Left ventricle myocardium inferior (tissue), 1 donor: ENCODE measurements at regions not wholly inside any gene's neighbourhood (a gene's known extent, or its start where the extent isn't known, plus 50 kb on each side); places are given as distances from the start of the nearest gene placed in this dataset.
"Not testable (repeated sequence)": the region's sequence is repeated elsewhere in the genome, so short reads cannot be mapped to it uniquely, and the experiment has no call there.

Experiments
- DNase-seq: peaks from one replicate; pipeline ENCODE4 v3.0.0-alpha.2; 2020
- H3K27ac ChIP-seq: fragments of 200-600 bp; replicated peaks from 2 replicates; pipeline ENCODE4 v1.8.0; 2021
- H3K27me3 ChIP-seq: fragments of 200-600 bp; 2 replicates; pipeline ENCODE4 v1.8.0; 2021; ENCODE audit warnings: low read depth
- H3K36me3 ChIP-seq: fragments of 200-600 bp; 2 replicates; pipeline ENCODE4 v1.8.0; 2021
- H3K4me1 ChIP-seq: fragments of 200-600 bp; 2 replicates; pipeline ENCODE4 v1.8.0; 2021
- H3K4me3 ChIP-seq: fragments of 200-600 bp; 2 replicates; pipeline ENCODE4 v1.8.0; 2021; ENCODE audit warnings: mild to moderate bottlenecking, moderate library complexity
- H3K9me3 ChIP-seq: fragments of 200-600 bp; replicated peaks from 2 replicates; pipeline ENCODE4 v1.8.0; 2021
- intact Hi-C: fragments of 100-400 bp; cut with micrococcal nuclease; formaldehyde crosslinking; loops from one replicate; pipeline ENCODE4 v1.11.0; 2022
- TF ChIP-seq, protein P1 (sequence below): fragments of 200-600 bp; IDR thresholded peaks from 2 replicates; pipeline ENCODE4 v1.8.0; 2021; ENCODE audit warnings: antibody characterized with exemption, mild to moderate bottlenecking, borderline replicate concordance
- donor health status: DM: no; HTN: yes; CAD: no; lungs with severe emphysema.

DNA sequence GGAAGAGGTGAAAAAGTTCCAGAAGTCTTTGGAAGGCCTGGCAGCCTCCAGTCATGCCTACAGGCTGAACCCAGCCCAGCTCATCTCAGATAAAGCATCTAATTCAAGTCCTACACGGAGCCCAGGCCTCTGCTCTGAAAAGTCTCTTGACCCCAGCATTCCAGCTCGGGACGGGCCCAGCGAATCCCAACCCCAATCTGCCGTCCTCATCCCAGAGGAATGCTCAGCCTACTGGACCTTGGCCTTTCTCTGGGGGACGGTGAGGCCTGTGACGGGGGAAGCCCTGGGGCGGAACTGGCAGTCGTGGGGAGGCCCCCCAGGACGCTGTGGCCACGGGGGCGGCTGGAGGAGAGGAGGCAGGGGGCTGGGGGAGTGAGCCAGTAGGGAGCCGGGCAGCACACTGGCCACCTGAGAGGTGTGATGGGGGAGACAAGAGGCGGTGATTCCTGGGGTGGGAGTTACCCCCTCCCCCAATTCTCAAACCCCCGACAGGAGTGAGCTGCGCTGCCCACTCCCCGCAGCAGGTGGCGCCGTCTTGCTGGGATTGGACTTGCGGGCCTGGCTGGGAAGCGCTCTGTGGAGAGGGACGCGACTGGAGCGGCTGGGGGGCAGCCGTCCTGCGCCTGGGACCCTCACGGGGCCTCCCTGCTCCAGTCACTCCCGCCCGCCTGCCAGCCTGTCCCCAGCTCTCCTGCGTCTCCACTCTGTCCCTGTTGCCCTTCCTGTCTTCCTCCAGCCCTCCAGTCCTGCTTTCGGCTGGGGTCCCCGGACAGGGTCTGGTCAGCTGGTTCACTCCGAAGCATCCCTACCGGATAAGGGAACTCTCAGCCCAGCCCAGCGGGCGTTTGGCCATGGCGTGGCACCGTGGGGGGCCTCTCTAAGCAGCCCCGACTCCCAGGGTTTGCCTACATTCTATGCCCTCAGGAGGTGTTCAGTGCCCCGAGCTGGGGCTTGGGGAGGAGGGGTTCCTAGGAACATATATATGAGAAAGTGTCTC is 182.6 kb upstream of the HAAO start:
- peaks cover 6% of the 10 kb centered on the region for H3K9me3 ChIP-seq
- TF ChIP-seq, protein P1, sequence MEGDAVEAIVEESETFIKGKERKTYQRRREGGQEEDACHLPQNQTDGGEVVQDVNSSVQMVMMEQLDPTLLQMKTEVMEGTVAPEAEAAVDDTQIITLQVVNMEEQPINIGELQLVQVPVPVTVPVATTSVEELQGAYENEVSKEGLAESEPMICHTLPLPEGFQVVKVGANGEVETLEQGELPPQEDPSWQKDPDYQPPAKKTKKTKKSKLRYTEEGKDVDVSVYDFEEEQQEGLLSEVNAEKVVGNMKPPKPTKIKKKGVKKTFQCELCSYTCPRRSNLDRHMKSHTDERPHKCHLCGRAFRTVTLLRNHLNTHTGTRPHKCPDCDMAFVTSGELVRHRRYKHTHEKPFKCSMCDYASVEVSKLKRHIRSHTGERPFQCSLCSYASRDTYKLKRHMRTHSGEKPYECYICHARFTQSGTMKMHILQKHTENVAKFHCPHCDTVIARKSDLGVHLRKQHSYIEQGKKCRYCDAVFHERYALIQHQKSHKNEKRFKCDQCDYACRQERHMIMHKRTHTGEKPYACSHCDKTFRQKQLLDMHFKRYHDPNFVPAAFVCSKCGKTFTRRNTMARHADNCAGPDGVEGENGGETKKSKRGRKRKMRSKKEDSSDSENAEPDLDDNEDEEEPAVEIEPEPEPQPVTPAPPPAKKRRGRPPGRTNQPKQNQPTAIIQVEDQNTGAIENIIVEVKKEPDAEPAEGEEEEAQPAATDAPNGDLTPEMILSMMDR = peak; percentile 92
- intact Hi-C loops = loop anchor here (2.0 kb wide), 1 partner anchor 254 kb away; no protein-coding TSS in a partner anchor
- no peaks in the 10 kb centered on the region for H3K27me3 ChIP-seq
- H3K36me3 ChIP-seq = no peaks in the 10 kb centered on the region
- peak overlapping the region; percentile 62 for H3K4me3 ChIP-seq
- peak overlapping the region; percentile 67 for H3K27ac ChIP-seq
- peak; percentile 79 for DNase-seq
- H3K4me1 ChIP-seq = peaks cover 19% of the 10 kb centered on the region

DNA sequence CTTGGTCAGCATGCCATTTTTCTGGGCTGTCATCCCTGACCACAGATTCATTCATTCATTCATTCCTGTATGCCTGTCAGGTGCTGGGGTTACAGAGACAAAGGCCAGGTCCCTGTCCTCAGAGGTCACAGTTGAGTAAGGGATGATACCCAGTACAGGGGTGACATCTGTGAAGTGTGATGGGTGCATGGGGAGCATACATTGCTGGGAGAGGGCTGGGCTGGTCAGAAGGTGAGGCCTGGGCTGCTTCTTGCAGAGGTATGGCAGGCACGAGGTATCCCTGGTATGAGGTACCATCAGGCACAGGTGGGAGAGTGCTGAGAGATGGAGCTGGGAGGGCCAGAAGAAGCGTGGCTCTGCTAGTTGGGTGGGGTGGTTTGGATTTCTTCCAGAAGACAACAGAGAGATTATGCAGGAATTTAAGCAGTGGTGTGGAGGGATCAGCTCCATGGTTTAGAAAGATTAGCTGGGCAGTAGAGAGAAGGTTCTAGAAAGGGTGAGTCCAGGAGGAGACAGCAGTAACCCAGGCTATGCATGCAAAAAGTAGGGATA is 181.9 kb upstream of the HAAO start:
- intact Hi-C loops = loop anchor here (2.0 kb wide), 1 partner anchor 255 kb away; no protein-coding TSS in a partner anchor
- TF ChIP-seq, protein P1 = no peak
- H3K4me3 ChIP-seq = peak overlapping the region; percentile 62
- H3K36me3 ChIP-seq = no peaks in the 10 kb centered on the region
- H3K9me3 ChIP-seq = peaks cover 6% of the 10 kb centered on the region
- peak overlapping the region; percentile 67 for H3K27ac ChIP-seq
- no peaks in the 10 kb centered on the region for H3K27me3 ChIP-seq
- DNase-seq = no peak
- peaks cover 22% of the 10 kb centered on the region for H3K4me1 ChIP-seq

DNA sequence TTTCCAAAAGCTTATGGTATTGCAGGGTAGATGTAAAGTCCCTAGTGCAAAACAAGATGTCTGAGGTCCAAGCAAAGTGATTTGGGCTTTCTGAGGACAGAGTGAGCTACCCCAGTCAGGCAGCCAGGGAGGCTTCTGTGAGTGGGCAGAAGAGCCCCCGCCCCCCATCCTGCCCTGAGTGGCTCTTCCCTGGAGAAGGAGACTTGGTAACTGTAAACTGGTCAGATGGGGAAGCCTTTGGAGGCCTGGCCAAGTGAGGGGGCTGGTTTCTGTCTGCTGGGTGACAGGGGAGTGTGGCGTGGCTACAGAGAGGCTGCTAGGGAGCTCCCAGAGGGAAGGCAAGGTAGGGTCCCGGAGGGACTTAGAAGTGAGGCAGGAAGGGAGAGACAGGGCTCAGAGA is 181.3 kb upstream of the HAAO start:
- TF ChIP-seq, protein P1 = no peak
- H3K36me3 ChIP-seq = no peaks in the 10 kb centered on the region
- H3K9me3 ChIP-seq = peaks cover 6% of the 10 kb centered on the region
- H3K27ac ChIP-seq = no peak overlapping the region
- H3K4me1 ChIP-seq = peaks cover 22% of the 10 kb centered on the region
- DNase-seq = no peak
- intact Hi-C loops = loop anchor here (2.0 kb wide), 1 partner anchor 255 kb away; no protein-coding TSS in a partner anchor
- H3K4me3 ChIP-seq = no peak overlapping the region
- no peaks in the 10 kb centered on the region for H3K27me3 ChIP-seq

DNA sequence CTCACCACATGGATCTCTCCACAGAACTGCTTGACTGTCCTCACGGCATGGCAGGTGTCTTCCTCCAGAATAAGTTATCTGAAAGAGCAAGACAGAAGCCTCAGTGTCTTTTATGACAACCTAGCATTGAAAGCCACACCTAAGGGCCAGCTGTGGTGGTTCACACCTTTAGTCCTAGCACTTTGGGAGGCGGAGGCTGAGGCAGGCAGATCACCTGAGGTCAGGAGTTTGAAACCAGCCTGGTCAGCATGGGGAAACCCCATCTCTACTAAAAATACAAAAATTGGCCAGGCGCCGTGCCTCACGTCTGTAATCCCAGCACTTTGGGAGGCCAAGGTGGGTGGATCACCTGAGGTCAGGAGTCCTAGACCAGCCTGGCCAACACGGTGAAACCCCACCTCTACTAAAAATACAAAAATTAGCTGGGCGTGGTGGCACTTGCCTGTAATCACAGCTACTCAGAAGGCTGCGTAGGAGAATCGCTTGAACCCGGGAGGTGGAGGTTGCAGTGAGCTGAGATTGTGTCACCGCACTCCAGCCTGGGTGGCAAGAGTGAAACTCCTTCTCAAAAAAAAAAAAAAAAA is 180.6 kb upstream of the HAAO start:
- H3K4me3 ChIP-seq, H3K27me3 ChIP-seq, DNase-seq, H3K36me3 ChIP-seq, H3K27ac ChIP-seq, H3K9me3 ChIP-seq, intact Hi-C loops: not testable (repeated sequence)
- peaks cover 26% of the 10 kb centered on the region for H3K4me1 ChIP-seq

DNA sequence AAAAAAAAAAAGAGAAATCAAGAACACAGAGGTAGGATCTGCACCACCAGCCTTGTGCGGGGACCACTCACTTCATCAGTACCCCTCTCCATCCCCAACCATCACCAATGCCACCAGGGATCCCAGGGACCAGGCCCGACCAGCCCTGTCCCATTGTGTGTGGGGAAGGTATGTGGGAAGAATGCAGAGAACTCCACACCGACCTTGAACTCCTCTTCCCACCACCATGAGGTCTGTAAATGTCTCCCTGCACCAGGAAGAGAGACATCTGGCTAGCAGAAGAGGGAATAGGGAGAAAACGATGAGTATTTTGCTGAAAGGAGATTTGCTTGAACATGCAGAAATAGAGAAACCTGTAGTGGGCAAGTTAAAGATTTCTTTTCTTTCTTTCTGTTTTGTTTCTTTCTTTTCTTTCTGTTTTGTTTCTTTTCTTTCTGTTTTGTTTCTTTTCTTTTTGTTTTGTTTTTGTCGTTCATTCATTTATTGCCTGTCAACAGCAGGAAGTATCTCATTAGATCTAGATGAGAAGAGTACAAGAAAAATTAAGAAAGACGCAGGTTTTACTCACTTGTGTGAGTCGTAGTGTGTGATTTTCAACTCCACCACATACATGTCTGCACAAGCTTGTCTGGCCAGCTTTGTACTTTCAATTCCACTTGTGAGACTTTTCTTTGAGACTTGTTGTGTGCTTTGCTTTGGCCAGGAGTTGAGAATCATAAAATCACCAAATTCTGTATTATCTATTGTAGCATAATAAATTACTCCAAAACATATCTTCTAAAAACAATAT is 179.8 kb upstream of the HAAO start:
- TF ChIP-seq, protein P1 = no peak
- intact Hi-C loops = no loop called here
- H3K4me3 ChIP-seq = no peak overlapping the region
- no peak for DNase-seq
- H3K4me1 ChIP-seq = peaks cover 35% of the 10 kb centered on the region
- H3K9me3 ChIP-seq = peaks cover 6% of the 10 kb centered on the region
- no peaks in the 10 kb centered on the region for H3K27me3 ChIP-seq
- H3K27ac ChIP-seq = no peak overlapping the region
- H3K36me3 ChIP-seq = no peaks in the 10 kb centered on the region
